ENCODE measurements at regions not wholly inside any gene's neighbourhood (a gene's known extent, or its start where the extent isn't known, plus 50 kb on each side); places are given as distances from the start of the nearest gene placed in this dataset.
A peak's percentile ranks its signal among the peaks of the same experiment; 100 is the strongest.

GRCh38 chr6:95686895-95687294 is 109.6 kb downstream of the MANEA start:
- Histone ChIP-seq H3K4ac (ENCODE audit: low read depth, low read length) (no peak overlapping the region), H3K4me2 (ENCODE audit: low read length) (no peak overlapping the region)

DNA sequence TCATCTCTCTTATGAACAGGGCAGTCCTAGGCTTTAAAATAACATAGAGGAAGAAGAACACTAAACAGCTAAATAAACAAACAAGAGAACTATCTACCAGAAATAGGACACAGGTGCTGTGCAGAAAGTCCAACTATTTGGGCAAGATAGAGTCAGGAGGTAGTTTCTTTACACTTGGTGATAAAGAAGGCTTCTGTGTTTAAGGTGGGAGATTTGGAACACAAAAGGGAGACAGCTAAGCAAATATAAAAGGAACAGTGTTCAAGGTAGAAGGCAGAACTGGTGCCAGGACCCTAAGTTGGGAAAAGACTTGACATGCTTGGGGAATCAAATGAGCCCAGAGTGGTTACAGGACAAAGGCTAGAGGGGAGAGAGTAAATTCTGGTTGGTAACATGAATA is 110.5 kb downstream of the MANEA start:
- no peak overlapping the region for H3K4me2 ChIP-seq (ENCODE audit: low read length)
- H3K4ac ChIP-seq (ENCODE audit: low read depth, low read length) = no peak overlapping the region
- no peak overlapping the region for H3K18ac ChIP-seq (ENCODE audit: low read length)
- no peak overlapping the region for H4K12ac ChIP-seq (ENCODE audit: low read depth, low read length)
- H3K27me3 ChIP-seq (ENCODE audit: insufficient read depth, low read length) = no peaks in the 10 kb centered on the region
- H3K14ac ChIP-seq (ENCODE audit: low read length) = no peak overlapping the region
- H3K79me2 ChIP-seq (ENCODE audit: control insufficient read depth, insufficient read depth, low read length, poor library complexity) = no peaks in the 10 kb centered on the region
- H2AK5ac ChIP-seq (ENCODE audit: low read length) = no peak overlapping the region
- no peaks in the 10 kb centered on the region for H3K79me1 ChIP-seq (ENCODE audit: low read length)
- no peak overlapping the region for H2BK120ac ChIP-seq (ENCODE audit: insufficient read depth, low read length, poor library complexity)
- no peak for DNase-seq
- H3K23ac ChIP-seq (ENCODE audit: low read length) = no peak overlapping the region
- no peak overlapping the region for H3K9ac ChIP-seq (ENCODE audit: low read length)
- no peak overlapping the region for H2AFZ ChIP-seq (ENCODE audit: insufficient read depth, low read length, poor library complexity)
- no peak overlapping the region for H3K4me3 ChIP-seq (ENCODE audit: low read depth, low read length)
- no peak overlapping the region for H2BK12ac ChIP-seq (ENCODE audit: low read length)
- no peaks in the 10 kb centered on the region for H3K9me3 ChIP-seq (ENCODE audit: insufficient read depth, low read depth, low read length)
- H3K36me3 ChIP-seq (ENCODE audit: control insufficient read depth in 1 of 2, insufficient read depth in 2 of 2, low read length in 2 of 2) = no peaks in the 10 kb centered on the region
- H4K8ac ChIP-seq (ENCODE audit: low read depth, low read length) = no peak overlapping the region
- no peak overlapping the region for H3K27ac ChIP-seq (ENCODE audit: low read depth, low read length)
- no peak overlapping the region for H2BK5ac ChIP-seq (ENCODE audit: low read depth, low read length, poor library complexity)
- no peak overlapping the region for H4K91ac ChIP-seq (ENCODE audit: low read depth, low read length)
- H3K4me1 ChIP-seq (ENCODE audit: control insufficient read depth in 1 of 2, insufficient read depth in 2 of 2, low read length in 2 of 2) = no peaks in the 10 kb centered on the region

More at GRCh38 chr6:95686895-95687294, 109.6 kb downstream of the MANEA start:
- Histone ChIP-seq H2BK12ac (ENCODE audit: low read length) (no peak overlapping the region), H3K27ac (ENCODE audit: low read depth, low read length) (no peak overlapping the region), H3K9me3 (ENCODE audit: insufficient read depth, low read depth, low read length) (no peaks in the 10 kb centered on the region), H4K91ac (ENCODE audit: low read depth, low read length) (no peak overlapping the region), H2BK5ac (ENCODE audit: low read depth, low read length, poor library complexity) (no peak overlapping the region), H3K9ac (ENCODE audit: low read length) (no peak overlapping the region), H3K36me3 (ENCODE audit: control insufficient read depth in 1 of 2, insufficient read depth in 2 of 2, low read length in 2 of 2) (no peaks in the 10 kb centered on the region), H3K79me1 (ENCODE audit: low read length) (no peaks in the 10 kb centered on the region), H3K4me3 (ENCODE audit: low read depth, low read length) (no peak overlapping the region), H2BK120ac (ENCODE audit: insufficient read depth, low read length, poor library complexity) (no peak overlapping the region), H3K18ac (ENCODE audit: low read length) (no peak overlapping the region), H3K4me1 (ENCODE audit: control insufficient read depth in 1 of 2, insufficient read depth in 2 of 2, low read length in 2 of 2) (no peaks in the 10 kb centered on the region), H3K79me2 (ENCODE audit: control insufficient read depth, insufficient read depth, low read length, poor library complexity) (no peaks in the 10 kb centered on the region), H4K12ac (ENCODE audit: low read depth, low read length) (no peak overlapping the region), H4K8ac (ENCODE audit: low read depth, low read length) (no peak overlapping the region), H3K14ac (ENCODE audit: low read length) (no peak overlapping the region), H2AK5ac (ENCODE audit: low read length) (no peak overlapping the region), H2AFZ (ENCODE audit: insufficient read depth, low read length, poor library complexity) (no peak overlapping the region), H3K27me3 (ENCODE audit: insufficient read depth, low read length) (no peaks in the 10 kb centered on the region), H3K23ac (ENCODE audit: low read length) (no peak overlapping the region)
- no CpG with 5 or more reads among the region's 1 CpG for WGBS (ENCODE audit: extremely low coverage, insufficient coverage, insufficient read length)
- no peak for DNase-seq

DNA sequence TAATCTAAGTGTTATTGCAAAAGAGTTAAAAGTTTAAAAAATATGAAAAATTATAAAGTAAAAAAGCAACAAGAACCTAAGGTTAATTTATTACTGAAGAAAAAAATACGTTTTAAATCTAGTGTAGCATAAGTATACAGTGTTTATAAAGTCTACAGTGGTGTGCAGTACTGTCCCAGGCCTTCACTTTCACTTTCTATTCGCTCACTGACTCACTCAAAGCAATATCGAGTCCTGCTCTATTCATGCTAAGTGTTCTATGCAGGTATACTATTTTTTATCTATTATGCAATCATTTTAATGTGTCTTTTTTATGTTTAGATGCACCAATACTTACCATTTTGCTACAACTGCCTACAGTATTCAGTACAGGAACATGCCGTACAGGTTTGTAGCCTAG is 113.0 kb downstream of the MANEA start:
- H2AK5ac ChIP-seq (ENCODE audit: low read length) = no peak overlapping the region
- no CpG with 5 or more reads among the region's 4 CpGs for WGBS (ENCODE audit: extremely low coverage, insufficient coverage, insufficient read length)
- H4K8ac ChIP-seq (ENCODE audit: low read depth, low read length) = no peak overlapping the region
- H2BK5ac ChIP-seq (ENCODE audit: low read depth, low read length, poor library complexity) = no peak overlapping the region
- H3K4me1 ChIP-seq (ENCODE audit: control insufficient read depth in 1 of 2, insufficient read depth in 2 of 2, low read length in 2 of 2) = no peaks in the 10 kb centered on the region
- H3K27ac ChIP-seq (ENCODE audit: low read depth, low read length) = no peak overlapping the region
- H3K23ac ChIP-seq (ENCODE audit: low read length) = no peak overlapping the region
- H3K36me3 ChIP-seq (ENCODE audit: control insufficient read depth in 1 of 2, insufficient read depth in 2 of 2, low read length in 2 of 2) = no peaks in the 10 kb centered on the region
- no peak overlapping the region for H2AFZ ChIP-seq (ENCODE audit: insufficient read depth, low read length, poor library complexity)
- H3K4me2 ChIP-seq (ENCODE audit: low read length) = no peak overlapping the region
- no peak overlapping the region for H2BK12ac ChIP-seq (ENCODE audit: low read length)
- H3K18ac ChIP-seq (ENCODE audit: low read length) = no peak overlapping the region
- H3K9me3 ChIP-seq (ENCODE audit: insufficient read depth, low read depth, low read length) = no peaks in the 10 kb centered on the region
- H3K14ac ChIP-seq (ENCODE audit: low read length) = no peak overlapping the region
- no peaks in the 10 kb centered on the region for H3K79me2 ChIP-seq (ENCODE audit: control insufficient read depth, insufficient read depth, low read length, poor library complexity)
- H2BK120ac ChIP-seq (ENCODE audit: insufficient read depth, low read length, poor library complexity) = no peak overlapping the region
- H3K4ac ChIP-seq (ENCODE audit: low read depth, low read length) = no peak overlapping the region
- no peak for DNase-seq
- no peak overlapping the region for H4K91ac ChIP-seq (ENCODE audit: low read depth, low read length)
- no peaks in the 10 kb centered on the region for H3K27me3 ChIP-seq (ENCODE audit: insufficient read depth, low read length)
- no peak overlapping the region for H4K12ac ChIP-seq (ENCODE audit: low read depth, low read length)
- H3K9ac ChIP-seq (ENCODE audit: low read length) = no peak overlapping the region
- no peak overlapping the region for H3K4me3 ChIP-seq (ENCODE audit: low read depth, low read length)
- no peaks in the 10 kb centered on the region for H3K79me1 ChIP-seq (ENCODE audit: low read length)

- no peak overlapping the region for H3K4me2 ChIP-seq (ENCODE audit: low read length)
- H3K4ac ChIP-seq (ENCODE audit: low read depth, low read length) = no peak overlapping the region
- DNase-seq = peak; percentile 1 to 35
- no peak overlapping the region for H2BK5ac ChIP-seq (ENCODE audit: low read depth, low read length, poor library complexity)
- H3K18ac ChIP-seq (ENCODE audit: low read length) = no peak overlapping the region
- no peak overlapping the region for H3K27ac ChIP-seq (ENCODE audit: low read depth, low read length)
- no peaks in the 10 kb centered on the region for H3K36me3 ChIP-seq (ENCODE audit: control insufficient read depth in 1 of 2, insufficient read depth in 2 of 2, low read length in 2 of 2)
- no peak overlapping the region for H3K9ac ChIP-seq (ENCODE audit: low read length)
- H3K27me3 ChIP-seq (ENCODE audit: insufficient read depth, low read length) = no peaks in the 10 kb centered on the region
- H3K23ac ChIP-seq (ENCODE audit: low read length) = no peak overlapping the region
- H3K9me3 ChIP-seq (ENCODE audit: insufficient read depth, low read depth, low read length) = no peaks in the 10 kb centered on the region
- H3K4me1 ChIP-seq (ENCODE audit: control insufficient read depth in 1 of 2, insufficient read depth in 2 of 2, low read length in 2 of 2) = no peaks in the 10 kb centered on the region
- H3K79me1 ChIP-seq (ENCODE audit: low read length) = no peaks in the 10 kb centered on the region
- no peak overlapping the region for H3K4me3 ChIP-seq (ENCODE audit: low read depth, low read length)
- H2BK120ac ChIP-seq (ENCODE audit: insufficient read depth, low read length, poor library complexity) = no peak overlapping the region
- no peaks in the 10 kb centered on the region for H3K79me2 ChIP-seq (ENCODE audit: control insufficient read depth, insufficient read depth, low read length, poor library complexity)
- no peak overlapping the region for H3K14ac ChIP-seq (ENCODE audit: low read length)
- H4K8ac ChIP-seq (ENCODE audit: low read depth, low read length) = no peak overlapping the region
- H4K91ac ChIP-seq (ENCODE audit: low read depth, low read length) = no peak overlapping the region
- H4K12ac ChIP-seq (ENCODE audit: low read depth, low read length) = no peak overlapping the region
- no peak overlapping the region for H2AFZ ChIP-seq (ENCODE audit: insufficient read depth, low read length, poor library complexity)
- no peak overlapping the region for H2BK12ac ChIP-seq (ENCODE audit: low read length)
- WGBS (ENCODE audit: extremely low coverage, insufficient coverage, insufficient read length) = no CpG with 5 or more reads among the region's 3 CpGs
- H2AK5ac ChIP-seq (ENCODE audit: low read length) = no peak overlapping the region
These were observed 115.8 kb downstream of the MANEA start for GRCh38 chr6:95693108-95693507.

All from trophoblast cell (in vitro differentiated cells and primary cell).